WTC11 (cell line): ENCODE measurements at regions not wholly inside any gene's neighbourhood (a gene's known extent, or its start where the extent isn't known, plus 50 kb on each side); places are given as distances from the start of the nearest gene placed in this dataset.

Source experiments
- ATAC-seq: fragments of 200-7000 bp; cut with Tn5 transposase; 2 replicates; pipeline ENCODE4 v1.10.0; 2021; ENCODE audit warnings: mild to moderate bottlenecking, moderate library complexity
- CTCF ChIA-PET: fragments of 300-600 bp; sonication (Branson Sonifier 250); formaldehyde crosslinking; loops from one replicate; lab custom pipeline; 2021; ENCODE audit warnings: antibody characterized with exemption; lab: Charles Lee
- POLR2A ChIA-PET: fragments of 350-600 bp; sonication (Branson Sonifier 250); formaldehyde crosslinking; loops from one replicate; lab custom pipeline; 2021; ENCODE audit warnings: antibody characterized with exemption; lab: Charles Lee
- DNase-seq: peaks from one replicate; pipeline ENCODE4 v3.0.0; 2021; ENCODE audit warnings: low spot score
- H3K27ac Mint-ChIP-seq: 2 replicates; pipeline ENCODE4 v1.8.0; 2021; ENCODE audit warnings: mixed read lengths
- H3K27me3 Mint-ChIP-seq: 2 replicates; pipeline ENCODE4 v1.8.0; 2021; ENCODE audit warnings: low read depth, mild to moderate bottlenecking, moderate library complexity, mixed read lengths
- H3K36me3 Mint-ChIP-seq: 2 replicates; pipeline ENCODE4 v1.8.0; 2021; ENCODE audit warnings: mixed read lengths
- H3K4me1 Mint-ChIP-seq: 2 replicates; pipeline ENCODE4 v1.8.0; 2022; ENCODE audit warnings: mixed read lengths
- H3K4me3 Mint-ChIP-seq: 2 replicates; pipeline ENCODE4 v1.8.0; 2021; ENCODE audit warnings: mild to moderate bottlenecking, moderate library complexity, mixed read lengths
- H3K9me3 Mint-ChIP-seq: 2 replicates; pipeline ENCODE4 v1.8.0; 2021; ENCODE audit warnings: mixed read lengths
- CREM ChIP-seq: sonication (generic); formaldehyde crosslinking; IDR thresholded peaks from 2 replicates; pipeline ENCODE4 v1.8.1; 2022; ENCODE audit warnings: mild to moderate bottlenecking, missing genetic modification reagents, moderate library complexity
- EMX1 ChIP-seq: fragments of 250-450 bp; sonication (Bioruptor Pico); IDR thresholded peaks from 2 replicates; pipeline ENCODE4 v1.8.0; 2021; ENCODE audit warnings: mild to moderate bottlenecking
- ETV6 ChIP-seq: sonication (generic); formaldehyde crosslinking; IDR thresholded peaks from 2 replicates; pipeline ENCODE4 v1.8.1; 2022; ENCODE audit warnings: mild to moderate bottlenecking, missing genetic modification reagents
- NFE2L1 ChIP-seq: sonication (generic); formaldehyde crosslinking; IDR thresholded peaks from 2 replicates; pipeline ENCODE4 v1.8.1; 2023; ENCODE audit warnings: missing genetic modification reagents
- NFYB ChIP-seq: sonication (generic); formaldehyde crosslinking; conservative IDR thresholded peaks from 2 replicates; pipeline ENCODE4 v1.8.0; 2022; ENCODE audit warnings: low read depth, missing genetic modification reagents
- OVOL2 ChIP-seq: fragments of 250-450 bp; sonication (Bioruptor Pico); IDR thresholded peaks from 2 replicates; pipeline ENCODE4 v1.9.0; 2021; ENCODE audit warnings: mild to moderate bottlenecking, borderline replicate concordance
- RELA ChIP-seq: sonication (generic); formaldehyde crosslinking; IDR thresholded peaks from 2 replicates; pipeline ENCODE4 v1.8.1; 2022; ENCODE audit warnings: missing genetic modification reagents, mild to moderate bottlenecking, borderline replicate concordance
- TEAD1 ChIP-seq: sonication (generic); formaldehyde crosslinking; IDR thresholded peaks from 2 replicates; pipeline ENCODE4 v1.8.0; 2022; ENCODE audit warnings: mild to moderate bottlenecking, missing genetic modification reagents
- ZNF121 ChIP-seq: sonication (generic); formaldehyde crosslinking; IDR thresholded peaks from 2 replicates; pipeline ENCODE4 v1.8.0; 2023; ENCODE audit warnings: missing genetic modification reagents
- ZNF263 ChIP-seq: sonication (generic); formaldehyde crosslinking; IDR thresholded peaks from 2 replicates; pipeline ENCODE4 v1.8.1; 2022; ENCODE audit warnings: low read depth, mild to moderate bottlenecking, moderate library complexity, missing genetic modification reagents
- ZNF396 ChIP-seq: fragments of 250-450 bp; sonication (Bioruptor Pico); IDR thresholded peaks from 2 replicates; pipeline ENCODE4 v1.8.0; 2021; ENCODE audit warnings: mild to moderate bottlenecking, moderate library complexity, borderline replicate concordance
- TF ChIP-seq, protein P1 (sequence below): fragments of 250-450 bp; sonication (Bioruptor Pico); IDR thresholded peaks from 2 replicates; pipeline ENCODE4 v1.8.0; 2021; ENCODE audit warnings: mild to moderate bottlenecking
- TF ChIP-seq, protein P2 (sequence below): fragments of 250-450 bp; sonication (Bioruptor Pico); IDR thresholded peaks from 2 replicates; pipeline ENCODE4 v1.9.0; 2021; ENCODE audit warnings: mild to moderate bottlenecking
- TF ChIP-seq, protein P3 (sequence below): sonication (generic); formaldehyde crosslinking; IDR thresholded peaks from 2 replicates; pipeline ENCODE4 v1.8.0; 2022; ENCODE audit warnings: mild to moderate bottlenecking, missing genetic modification reagents
- TF ChIP-seq, protein P4 (sequence below): sonication (generic); formaldehyde crosslinking; IDR thresholded peaks from 2 replicates; pipeline ENCODE4 v1.8.1; 2022; ENCODE audit warnings: mild to moderate bottlenecking, missing genetic modification reagents, moderate library complexity, borderline replicate concordance
- TF ChIP-seq, protein P5 (sequence below): fragments of 250-450 bp; sonication (Bioruptor Pico); IDR thresholded peaks from 2 replicates; pipeline ENCODE4 v2.1.2; 2022; ENCODE audit warnings: mild to moderate bottlenecking, moderate library complexity
- TF ChIP-seq, protein P6 (sequence below): sonication (generic); formaldehyde crosslinking; conservative IDR thresholded peaks from 2 replicates; pipeline ENCODE4 v1.8.1; 2022; ENCODE audit warnings: mild to moderate bottlenecking, missing genetic modification reagents
- TF ChIP-seq, protein P7 (sequence below): sonication (generic); formaldehyde crosslinking; IDR thresholded peaks from 2 replicates; pipeline ENCODE4 v1.8.0; 2022; ENCODE audit warnings: missing genetic modification reagents
- TF ChIP-seq, protein P8 (sequence below): fragments of 250-450 bp; sonication (Bioruptor Pico); conservative IDR thresholded peaks from 2 replicates; pipeline ENCODE4 v1.9.0; 2021; ENCODE audit warnings: mild to moderate bottlenecking

DNA sequence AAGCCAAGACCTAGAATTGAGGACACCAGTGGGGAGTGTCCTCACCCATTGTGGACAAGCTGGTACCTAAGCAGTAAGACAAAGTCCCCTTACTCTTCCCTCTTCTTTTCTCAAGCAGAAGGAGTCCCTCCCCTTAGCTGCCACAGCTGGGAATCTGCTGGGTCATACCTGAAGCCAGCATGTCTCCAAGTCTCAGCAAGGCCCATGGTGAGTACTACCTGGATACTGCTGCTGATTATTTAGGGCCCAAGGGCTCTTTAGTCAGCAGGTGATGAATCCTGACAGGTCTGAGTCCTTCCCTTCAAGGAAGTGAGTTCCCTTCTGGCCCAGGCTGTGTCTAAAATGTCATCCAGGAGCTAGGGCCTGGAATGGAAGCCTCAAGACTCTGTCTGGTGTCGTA, 198.6 kb upstream of the STK17B start:
- ATAC-seq (no peak; the same call in 1 of the 2 replicates), DNase-seq (no peak)
- peaks cover 3% of the 10 kb centered on the region; the same call in 1 of the 2 replicates for H3K4me1 Mint-ChIP-seq
- no peaks in the 10 kb centered on the region for H3K27me3 Mint-ChIP-seq
- H3K9me3 Mint-ChIP-seq = peaks cover 16% of the 10 kb centered on the region
- no peaks in the 10 kb centered on the region for H3K36me3 Mint-ChIP-seq
- H3K4me3 Mint-ChIP-seq = no peak overlapping the region
- ChIA-PET POLR2A (no interaction called here), CTCF (interaction anchor here (0.9 kb wide), 1 partner anchor 32 kb away, joined by 4 read pairs; no protein-coding TSS in a partner anchor)
- TF ChIP-seq, protein P1, sequence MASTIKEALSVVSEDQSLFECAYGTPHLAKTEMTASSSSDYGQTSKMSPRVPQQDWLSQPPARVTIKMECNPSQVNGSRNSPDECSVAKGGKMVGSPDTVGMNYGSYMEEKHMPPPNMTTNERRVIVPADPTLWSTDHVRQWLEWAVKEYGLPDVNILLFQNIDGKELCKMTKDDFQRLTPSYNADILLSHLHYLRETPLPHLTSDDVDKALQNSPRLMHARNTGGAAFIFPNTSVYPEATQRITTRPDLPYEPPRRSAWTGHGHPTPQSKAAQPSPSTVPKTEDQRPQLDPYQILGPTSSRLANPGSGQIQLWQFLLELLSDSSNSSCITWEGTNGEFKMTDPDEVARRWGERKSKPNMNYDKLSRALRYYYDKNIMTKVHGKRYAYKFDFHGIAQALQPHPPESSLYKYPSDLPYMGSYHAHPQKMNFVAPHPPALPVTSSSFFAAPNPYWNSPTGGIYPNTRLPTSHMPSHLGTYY (CRISPR knock-in tag) = no peak
- TF ChIP-seq OVOL2 (no peak), ETV6 (CRISPR knock-in tag) (no peak), TEAD1 (CRISPR knock-in tag) (no peak), NFE2L1 (CRISPR knock-in tag) (no peak), CREM (no peak), ZNF396 (no peak), ZNF263 (CRISPR knock-in tag) (no peak), ZNF121 (CRISPR knock-in tag) (no peak)
- TF ChIP-seq, protein P2, sequence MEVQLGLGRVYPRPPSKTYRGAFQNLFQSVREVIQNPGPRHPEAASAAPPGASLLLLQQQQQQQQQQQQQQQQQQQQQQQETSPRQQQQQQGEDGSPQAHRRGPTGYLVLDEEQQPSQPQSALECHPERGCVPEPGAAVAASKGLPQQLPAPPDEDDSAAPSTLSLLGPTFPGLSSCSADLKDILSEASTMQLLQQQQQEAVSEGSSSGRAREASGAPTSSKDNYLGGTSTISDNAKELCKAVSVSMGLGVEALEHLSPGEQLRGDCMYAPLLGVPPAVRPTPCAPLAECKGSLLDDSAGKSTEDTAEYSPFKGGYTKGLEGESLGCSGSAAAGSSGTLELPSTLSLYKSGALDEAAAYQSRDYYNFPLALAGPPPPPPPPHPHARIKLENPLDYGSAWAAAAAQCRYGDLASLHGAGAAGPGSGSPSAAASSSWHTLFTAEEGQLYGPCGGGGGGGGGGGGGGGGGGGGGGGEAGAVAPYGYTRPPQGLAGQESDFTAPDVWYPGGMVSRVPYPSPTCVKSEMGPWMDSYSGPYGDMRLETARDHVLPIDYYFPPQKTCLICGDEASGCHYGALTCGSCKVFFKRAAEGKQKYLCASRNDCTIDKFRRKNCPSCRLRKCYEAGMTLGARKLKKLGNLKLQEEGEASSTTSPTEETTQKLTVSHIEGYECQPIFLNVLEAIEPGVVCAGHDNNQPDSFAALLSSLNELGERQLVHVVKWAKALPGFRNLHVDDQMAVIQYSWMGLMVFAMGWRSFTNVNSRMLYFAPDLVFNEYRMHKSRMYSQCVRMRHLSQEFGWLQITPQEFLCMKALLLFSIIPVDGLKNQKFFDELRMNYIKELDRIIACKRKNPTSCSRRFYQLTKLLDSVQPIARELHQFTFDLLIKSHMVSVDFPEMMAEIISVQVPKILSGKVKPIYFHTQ = no peak
- TF ChIP-seq, protein P3, sequence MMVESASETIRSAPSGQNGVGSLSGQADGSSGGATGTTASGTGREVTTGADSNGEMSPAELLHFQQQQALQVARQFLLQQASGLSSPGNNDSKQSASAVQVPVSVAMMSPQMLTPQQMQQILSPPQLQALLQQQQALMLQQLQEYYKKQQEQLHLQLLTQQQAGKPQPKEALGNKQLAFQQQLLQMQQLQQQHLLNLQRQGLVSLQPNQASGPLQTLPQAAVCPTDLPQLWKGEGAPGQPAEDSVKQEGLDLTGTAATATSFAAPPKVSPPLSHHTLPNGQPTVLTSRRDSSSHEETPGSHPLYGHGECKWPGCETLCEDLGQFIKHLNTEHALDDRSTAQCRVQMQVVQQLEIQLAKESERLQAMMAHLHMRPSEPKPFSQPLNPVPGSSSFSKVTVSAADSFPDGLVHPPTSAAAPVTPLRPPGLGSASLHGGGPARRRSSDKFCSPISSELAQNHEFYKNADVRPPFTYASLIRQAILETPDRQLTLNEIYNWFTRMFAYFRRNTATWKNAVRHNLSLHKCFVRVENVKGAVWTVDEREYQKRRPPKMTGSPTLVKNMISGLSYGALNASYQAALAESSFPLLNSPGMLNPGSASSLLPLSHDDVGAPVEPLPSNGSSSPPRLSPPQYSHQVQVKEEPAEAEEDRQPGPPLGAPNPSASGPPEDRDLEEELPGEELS = no peak
- TF ChIP-seq, protein P4, sequence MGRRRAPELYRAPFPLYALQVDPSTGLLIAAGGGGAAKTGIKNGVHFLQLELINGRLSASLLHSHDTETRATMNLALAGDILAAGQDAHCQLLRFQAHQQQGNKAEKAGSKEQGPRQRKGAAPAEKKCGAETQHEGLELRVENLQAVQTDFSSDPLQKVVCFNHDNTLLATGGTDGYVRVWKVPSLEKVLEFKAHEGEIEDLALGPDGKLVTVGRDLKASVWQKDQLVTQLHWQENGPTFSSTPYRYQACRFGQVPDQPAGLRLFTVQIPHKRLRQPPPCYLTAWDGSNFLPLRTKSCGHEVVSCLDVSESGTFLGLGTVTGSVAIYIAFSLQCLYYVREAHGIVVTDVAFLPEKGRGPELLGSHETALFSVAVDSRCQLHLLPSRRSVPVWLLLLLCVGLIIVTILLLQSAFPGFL (CRISPR knock-in tag) = no peak
- no peak overlapping the region for H3K27ac Mint-ChIP-seq

DNA sequence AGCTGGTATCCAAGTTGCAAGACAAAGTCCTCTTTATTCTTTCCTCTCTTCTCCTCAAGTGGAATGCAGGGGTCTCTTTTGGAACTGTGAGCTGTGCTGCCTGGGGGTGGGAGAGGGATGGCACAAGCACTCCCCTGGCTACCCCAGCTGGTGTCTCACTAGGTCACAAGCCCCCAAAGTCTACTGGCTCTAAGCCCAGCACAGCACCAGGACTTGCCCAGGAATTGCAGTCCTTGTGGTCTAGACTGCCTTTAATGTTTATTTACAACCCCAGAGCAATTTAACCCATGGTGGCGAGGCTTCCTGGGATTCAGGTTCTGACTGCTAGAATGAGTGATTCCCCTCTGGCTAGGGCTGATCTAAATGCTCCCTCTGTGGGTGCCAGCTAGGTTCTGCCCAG, 199.0 kb upstream of the STK17B start:
- H3K27ac Mint-ChIP-seq = peak overlapping the region; percentile 81; the same call in 1 of the 2 replicates
- TF ChIP-seq, protein P5, sequence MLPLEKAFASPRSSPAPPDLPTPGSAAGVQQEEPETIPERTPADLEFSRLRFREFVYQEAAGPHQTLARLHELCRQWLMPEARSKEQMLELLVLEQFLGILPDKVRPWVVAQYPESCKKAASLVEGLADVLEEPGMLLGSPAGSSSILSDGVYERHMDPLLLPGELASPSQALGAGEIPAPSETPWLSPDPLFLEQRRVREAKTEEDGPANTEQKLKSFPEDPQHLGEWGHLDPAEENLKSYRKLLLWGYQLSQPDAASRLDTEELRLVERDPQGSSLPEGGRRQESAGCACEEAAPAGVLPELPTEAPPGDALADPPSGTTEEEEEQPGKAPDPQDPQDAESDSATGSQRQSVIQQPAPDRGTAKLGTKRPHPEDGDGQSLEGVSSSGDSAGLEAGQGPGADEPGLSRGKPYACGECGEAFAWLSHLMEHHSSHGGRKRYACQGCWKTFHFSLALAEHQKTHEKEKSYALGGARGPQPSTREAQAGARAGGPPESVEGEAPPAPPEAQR (CRISPR knock-in tag) = no peak
- TF ChIP-seq, protein P6, sequence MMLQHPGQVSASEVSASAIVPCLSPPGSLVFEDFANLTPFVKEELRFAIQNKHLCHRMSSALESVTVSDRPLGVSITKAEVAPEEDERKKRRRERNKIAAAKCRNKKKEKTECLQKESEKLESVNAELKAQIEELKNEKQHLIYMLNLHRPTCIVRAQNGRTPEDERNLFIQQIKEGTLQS (CRISPR knock-in tag) = no peak
- TF ChIP-seq, protein P7, sequence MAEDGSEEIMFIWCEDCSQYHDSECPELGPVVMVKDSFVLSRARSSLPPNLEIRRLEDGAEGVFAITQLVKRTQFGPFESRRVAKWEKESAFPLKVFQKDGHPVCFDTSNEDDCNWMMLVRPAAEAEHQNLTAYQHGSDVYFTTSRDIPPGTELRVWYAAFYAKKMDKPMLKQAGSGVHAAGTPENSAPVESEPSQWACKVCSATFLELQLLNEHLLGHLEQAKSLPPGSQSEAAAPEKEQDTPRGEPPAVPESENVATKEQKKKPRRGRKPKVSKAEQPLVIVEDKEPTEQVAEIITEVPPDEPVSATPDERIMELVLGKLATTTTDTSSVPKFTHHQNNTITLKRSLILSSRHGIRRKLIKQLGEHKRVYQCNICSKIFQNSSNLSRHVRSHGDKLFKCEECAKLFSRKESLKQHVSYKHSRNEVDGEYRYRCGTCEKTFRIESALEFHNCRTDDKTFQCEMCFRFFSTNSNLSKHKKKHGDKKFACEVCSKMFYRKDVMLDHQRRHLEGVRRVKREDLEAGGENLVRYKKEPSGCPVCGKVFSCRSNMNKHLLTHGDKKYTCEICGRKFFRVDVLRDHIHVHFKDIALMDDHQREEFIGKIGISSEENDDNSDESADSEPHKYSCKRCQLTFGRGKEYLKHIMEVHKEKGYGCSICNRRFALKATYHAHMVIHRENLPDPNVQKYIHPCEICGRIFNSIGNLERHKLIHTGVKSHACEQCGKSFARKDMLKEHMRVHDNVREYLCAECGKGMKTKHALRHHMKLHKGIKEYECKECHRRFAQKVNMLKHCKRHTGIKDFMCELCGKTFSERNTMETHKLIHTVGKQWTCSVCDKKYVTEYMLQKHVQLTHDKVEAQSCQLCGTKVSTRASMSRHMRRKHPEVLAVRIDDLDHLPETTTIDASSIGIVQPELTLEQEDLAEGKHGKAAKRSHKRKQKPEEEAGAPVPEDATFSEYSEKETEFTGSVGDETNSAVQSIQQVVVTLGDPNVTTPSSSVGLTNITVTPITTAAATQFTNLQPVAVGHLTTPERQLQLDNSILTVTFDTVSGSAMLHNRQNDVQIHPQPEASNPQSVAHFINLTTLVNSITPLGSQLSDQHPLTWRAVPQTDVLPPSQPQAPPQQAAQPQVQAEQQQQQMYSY = no peak
- TF ChIP-seq NFYB (CRISPR knock-in tag) (no peak), EMX1 (CRISPR knock-in tag) (no peak), RELA (CRISPR knock-in tag) (no peak)
- TF ChIP-seq, protein P8, sequence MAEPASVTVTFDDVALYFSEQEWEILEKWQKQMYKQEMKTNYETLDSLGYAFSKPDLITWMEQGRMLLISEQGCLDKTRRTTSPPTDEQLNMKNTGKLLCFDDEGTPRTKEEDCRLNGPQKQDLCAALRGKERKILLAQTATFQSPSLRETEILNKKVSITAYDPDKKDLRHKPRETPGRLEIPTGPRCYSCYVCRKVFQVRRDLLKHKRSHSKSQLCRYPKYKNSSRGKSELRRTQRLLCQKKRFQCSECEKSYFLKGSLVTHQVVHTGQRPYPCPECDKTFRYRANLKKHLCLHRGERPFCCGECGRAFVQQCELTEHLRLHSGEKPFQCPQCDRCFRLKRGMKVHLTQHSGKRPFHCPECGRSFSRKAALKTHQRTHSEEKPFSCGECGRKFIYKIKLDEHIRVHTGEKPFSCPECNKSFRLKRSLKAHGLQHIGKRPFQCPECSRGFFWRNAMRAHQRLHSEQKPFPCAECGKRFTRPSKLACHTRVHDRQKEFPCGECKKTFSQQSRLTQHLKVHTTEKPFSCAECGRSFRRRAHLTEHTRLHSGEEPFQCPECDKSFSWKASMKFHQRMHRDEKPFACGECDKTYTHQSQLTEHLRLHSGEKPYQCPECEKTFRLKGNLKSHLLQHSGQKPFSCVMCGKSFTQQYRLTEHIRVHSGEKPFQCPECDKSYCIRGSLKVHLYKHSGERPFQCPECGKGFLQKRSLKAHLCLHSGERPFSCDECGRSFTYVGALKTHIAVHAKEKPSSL (CRISPR knock-in tag) = no peak
- no peaks in the 10 kb centered on the region for H3K27me3 Mint-ChIP-seq
- CTCF ChIA-PET = interaction anchor here (0.9 to 1.1 kb wide), 2 partner anchors 33 to 302 kb away, joined by 3 to 4 read pairs; partner anchors contain the start of gene DNAH7
- peaks cover 3% of the 10 kb centered on the region; the same call in 1 of the 2 replicates for H3K4me1 Mint-ChIP-seq
- POLR2A ChIA-PET = no interaction called here
- no peaks in the 10 kb centered on the region for H3K36me3 Mint-ChIP-seq
- ATAC-seq (peak; percentile 34; the same call in 1 of the 2 replicates), DNase-seq (no peak)
- peaks cover 16% of the 10 kb centered on the region for H3K9me3 Mint-ChIP-seq
- no peak overlapping the region for H3K4me3 Mint-ChIP-seq
